Osteoblast (primary cell): ENCODE measurements at regions not wholly inside any gene's neighbourhood (a gene's known extent, or its start where the extent isn't known, plus 50 kb on each side); places are given as distances from the start of the nearest gene placed in this dataset.

Experiments
- DNase-seq: peaks from one replicate; pipeline ENCODE4 v3.0.0; 2011; ENCODE audit warnings: low spot score, mixed read lengths; ENCODE audit not compliant: insufficient read length; ENCODE audit errors: missing footprints
- H2AFZ ChIP-seq: 2 replicates; pipeline ENCODE4 v1.6.0; 2011; ENCODE audit warnings: mild to moderate bottlenecking, low read length
- H3K27ac ChIP-seq: 2 replicates; pipeline ENCODE4 v1.5.1; 2011; ENCODE audit warnings: mild to moderate bottlenecking, low read depth, low read length, moderate library complexity
- H3K27me3 ChIP-seq: 2 replicates; pipeline ENCODE4 v1.6.0; 2012; ENCODE audit warnings: mild to moderate bottlenecking, control low read depth, inconsistent platforms, low read length, moderate library complexity; ENCODE audit not compliant: insufficient read depth
- H3K36me3 ChIP-seq: 2 replicates; pipeline ENCODE4 v1.5.1; 2011; ENCODE audit warnings: mild to moderate bottlenecking, low read length, control low read depth, moderate library complexity; ENCODE audit not compliant: insufficient read depth
- H3K4me1 ChIP-seq: 2 replicates; pipeline ENCODE4 v1.5.1; 2011; ENCODE audit warnings: mild to moderate bottlenecking, low read length, control low read depth, moderate library complexity; ENCODE audit not compliant: insufficient read depth
- H3K4me2 ChIP-seq: 2 replicates; pipeline ENCODE4 v1.6.0; 2011; ENCODE audit warnings: mild to moderate bottlenecking, low read length; ENCODE audit not compliant: insufficient read depth
- H3K4me3 ChIP-seq: fragments of 200-600 bp; sonication (generic); 3 replicates; pipeline ENCODE4 v1.5.1; 2012; ENCODE audit warnings: mild to moderate bottlenecking, low read length, inconsistent platforms; ENCODE audit not compliant: insufficient read depth
- H3K79me2 ChIP-seq: 2 replicates; pipeline ENCODE4 v1.6.0; 2012; ENCODE audit warnings: mild to moderate bottlenecking, low read length, control low read depth, inconsistent platforms; ENCODE audit not compliant: insufficient read depth
- H3K9me3 ChIP-seq: 2 replicates; pipeline ENCODE4 v1.5.1; 2011; ENCODE audit warnings: low read depth, low read length, control low read depth
- H4K20me1 ChIP-seq: 2 replicates; pipeline ENCODE4 v1.6.0; 2012; ENCODE audit warnings: mild to moderate bottlenecking, low read length, control low read depth; ENCODE audit not compliant: insufficient read depth
- TF ChIP-seq, protein P1 (sequence below): IDR thresholded peaks from 2 replicates; pipeline ENCODE4 v1.5.1; 2011; ENCODE audit warnings: mild to moderate bottlenecking, low read depth, low read length, moderate library complexity; ENCODE audit errors: extremely low read depth

DNA sequence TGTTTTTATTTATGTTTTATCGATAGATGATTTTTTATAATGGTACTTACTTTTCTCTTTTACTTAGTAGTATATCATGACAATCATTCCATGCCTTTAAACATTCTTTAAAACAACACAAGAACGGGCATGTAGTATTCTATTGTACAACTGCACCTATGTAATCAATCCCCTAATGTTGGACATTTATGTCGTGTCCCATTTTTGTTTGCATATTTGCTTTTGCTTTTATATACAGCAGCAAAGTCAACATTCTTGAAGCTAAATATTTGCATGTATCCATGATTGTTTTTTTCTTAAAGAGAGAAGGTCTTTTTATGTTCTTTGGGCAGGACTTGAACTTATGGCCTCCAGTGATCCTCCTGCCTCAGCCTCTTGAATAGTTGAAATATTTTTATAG is 527.0 kb upstream of the CLINT1 start:
- Histone ChIP-seq H3K4me2 (no peak overlapping the region), H3K4me3 (no peak overlapping the region), H3K79me2 (no peaks in the 10 kb centered on the region), H4K20me1 (no peaks in the 10 kb centered on the region), H3K9me3 (no peaks in the 10 kb centered on the region), H3K27me3 (no peaks in the 10 kb centered on the region), H3K27ac (peak overlapping the region; percentile 91), H2AFZ (no peak overlapping the region), H3K4me1 (peaks cover 48% of the 10 kb centered on the region), H3K36me3 (no peaks in the 10 kb centered on the region)
- no peak for DNase-seq
- TF ChIP-seq, protein P1, sequence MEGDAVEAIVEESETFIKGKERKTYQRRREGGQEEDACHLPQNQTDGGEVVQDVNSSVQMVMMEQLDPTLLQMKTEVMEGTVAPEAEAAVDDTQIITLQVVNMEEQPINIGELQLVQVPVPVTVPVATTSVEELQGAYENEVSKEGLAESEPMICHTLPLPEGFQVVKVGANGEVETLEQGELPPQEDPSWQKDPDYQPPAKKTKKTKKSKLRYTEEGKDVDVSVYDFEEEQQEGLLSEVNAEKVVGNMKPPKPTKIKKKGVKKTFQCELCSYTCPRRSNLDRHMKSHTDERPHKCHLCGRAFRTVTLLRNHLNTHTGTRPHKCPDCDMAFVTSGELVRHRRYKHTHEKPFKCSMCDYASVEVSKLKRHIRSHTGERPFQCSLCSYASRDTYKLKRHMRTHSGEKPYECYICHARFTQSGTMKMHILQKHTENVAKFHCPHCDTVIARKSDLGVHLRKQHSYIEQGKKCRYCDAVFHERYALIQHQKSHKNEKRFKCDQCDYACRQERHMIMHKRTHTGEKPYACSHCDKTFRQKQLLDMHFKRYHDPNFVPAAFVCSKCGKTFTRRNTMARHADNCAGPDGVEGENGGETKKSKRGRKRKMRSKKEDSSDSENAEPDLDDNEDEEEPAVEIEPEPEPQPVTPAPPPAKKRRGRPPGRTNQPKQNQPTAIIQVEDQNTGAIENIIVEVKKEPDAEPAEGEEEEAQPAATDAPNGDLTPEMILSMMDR = no peak

DNA sequence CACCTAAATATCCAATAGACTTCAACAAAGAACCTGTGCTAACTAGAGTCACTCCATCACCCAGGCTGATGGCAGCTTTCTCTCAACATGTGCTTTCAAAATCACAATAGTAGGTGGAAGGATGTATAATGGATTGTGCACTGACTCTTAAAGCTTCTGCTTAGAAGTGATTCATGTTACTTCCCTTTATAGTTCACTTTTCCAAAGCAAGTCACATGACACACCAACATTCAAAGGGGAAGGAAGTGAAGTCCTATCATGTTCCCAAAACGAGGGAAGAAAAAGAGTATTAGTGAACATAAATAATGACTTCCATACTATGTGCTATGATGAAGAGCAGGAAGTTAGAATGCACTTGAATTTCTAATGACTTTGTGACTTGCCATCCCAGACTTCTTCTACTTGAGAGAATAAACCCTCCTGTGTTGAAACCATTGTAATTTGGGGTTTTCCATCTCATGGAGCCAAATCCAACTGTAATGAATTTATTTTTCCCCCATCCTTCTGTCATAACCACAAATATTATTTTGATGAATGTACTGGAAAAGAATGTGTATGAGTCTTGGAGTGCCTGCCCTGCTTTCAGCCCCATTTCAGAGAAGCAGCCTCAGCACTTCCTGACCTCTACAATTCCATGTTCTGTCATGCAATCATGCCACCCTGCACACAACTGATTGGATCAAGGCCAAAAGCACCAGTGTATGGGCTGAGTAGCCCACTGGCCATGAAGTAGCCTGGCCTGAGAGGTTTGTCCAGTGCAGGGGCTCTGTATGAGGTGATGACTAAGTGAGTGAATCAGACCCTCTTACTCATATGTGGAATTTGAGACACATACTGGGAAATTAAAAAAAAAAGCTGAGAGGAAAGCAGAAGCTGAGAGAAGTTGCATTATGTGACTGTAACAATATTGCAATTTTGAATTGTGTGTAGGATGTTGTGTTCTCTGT is 525.9 kb upstream of the CLINT1 start:
- peaks cover 38% of the 10 kb centered on the region for H3K4me1 ChIP-seq
- TF ChIP-seq, protein P1 = no peak
- peak overlapping the region; percentile 66 for H3K4me2 ChIP-seq
- H3K79me2 ChIP-seq = no peaks in the 10 kb centered on the region
- H3K36me3 ChIP-seq = no peaks in the 10 kb centered on the region
- peak overlapping the region; percentile 8 for H2AFZ ChIP-seq
- no peak overlapping the region for H3K4me3 ChIP-seq
- no peaks in the 10 kb centered on the region for H3K27me3 ChIP-seq
- H3K27ac ChIP-seq = peak overlapping the region; percentile 91
- no peaks in the 10 kb centered on the region for H4K20me1 ChIP-seq
- peak; percentile 77 for DNase-seq
- H3K9me3 ChIP-seq = no peaks in the 10 kb centered on the region

DNA sequence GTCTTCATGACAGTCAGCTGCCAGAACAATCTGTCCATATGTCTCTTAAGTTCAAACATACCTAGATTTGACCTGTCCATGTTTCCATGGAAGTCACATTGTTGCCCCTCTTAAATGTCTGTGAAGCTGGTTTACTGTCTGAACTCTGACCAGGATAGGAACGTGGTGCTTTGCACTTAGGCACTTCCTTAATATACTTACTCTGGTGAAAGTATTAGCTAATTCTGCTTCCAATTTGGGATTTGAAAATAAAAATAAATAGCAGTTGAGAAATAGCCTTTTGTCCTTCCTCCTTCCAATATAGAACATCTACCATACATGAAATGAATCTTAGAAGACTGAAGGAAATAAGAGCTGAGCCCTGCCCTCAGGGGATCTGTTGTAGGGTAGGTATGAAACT is 524.5 kb upstream of the CLINT1 start:
- Histone ChIP-seq H3K27me3 (no peaks in the 10 kb centered on the region), H3K4me1 (peaks cover 38% of the 10 kb centered on the region), H3K79me2 (no peaks in the 10 kb centered on the region), H2AFZ (no peak overlapping the region), H3K4me2 (no peak overlapping the region), H3K36me3 (no peaks in the 10 kb centered on the region), H3K9me3 (no peaks in the 10 kb centered on the region), H3K27ac (peak overlapping the region; percentile 52), H3K4me3 (no peak overlapping the region), H4K20me1 (no peaks in the 10 kb centered on the region)
- TF ChIP-seq, protein P1 = no peak
- DNase-seq = no peak

DNA sequence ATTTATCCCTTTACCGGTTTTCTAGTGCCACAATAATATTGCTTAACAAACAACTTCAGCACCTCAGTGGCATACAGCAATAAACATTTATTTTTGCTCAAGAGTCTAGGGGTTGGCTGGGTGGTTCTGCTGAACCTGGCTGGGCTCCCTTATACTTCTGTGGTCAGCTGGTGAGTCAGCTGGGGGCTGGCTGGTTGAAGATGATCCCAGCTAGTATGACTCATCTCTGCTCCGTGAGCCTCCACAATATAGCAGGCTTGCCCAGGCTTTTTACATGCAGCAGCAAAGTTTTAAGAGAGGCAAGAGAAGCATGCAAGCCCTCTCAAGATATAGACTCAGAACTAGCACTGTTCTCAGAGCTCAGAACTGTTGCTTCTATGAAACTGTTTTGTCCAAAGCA is 523.5 kb upstream of the CLINT1 start:
- Histone ChIP-seq H3K27ac (peak overlapping the region; percentile 52), H2AFZ (no peak overlapping the region), H3K79me2 (no peaks in the 10 kb centered on the region), H3K27me3 (no peaks in the 10 kb centered on the region), H3K4me2 (peak overlapping the region; percentile 34), H3K4me1 (peaks cover 38% of the 10 kb centered on the region), H4K20me1 (no peaks in the 10 kb centered on the region), H3K4me3 (no peak overlapping the region), H3K36me3 (no peaks in the 10 kb centered on the region), H3K9me3 (no peaks in the 10 kb centered on the region)
- DNase-seq = peak; percentile 77
- TF ChIP-seq, protein P1 = no peak
